Right hindlimb (tissue), 1 donor: ENCODE measurements at regions not wholly inside any gene's neighbourhood (a gene's known extent, or its start where the extent isn't known, plus 50 kb on each side); places are given as distances from the start of the nearest gene placed in this dataset.
"Not testable (repeated sequence)": the region's sequence is repeated elsewhere in the genome, so short reads cannot be mapped to it uniquely, and the experiment has no call there.

Source experiments
- DNase-seq: peaks from one replicate; pipeline ENCODE4 v3.0.0-alpha.2; 2018

- DNase-seq = no peak
Measured at GRCh38 chr6:168255283-168255881, 64.2 kb downstream of the DACT2 start.

- peak; percentile 16 for DNase-seq
Measured at GRCh38 chr6:168252267-168252666, 67.3 kb downstream of the DACT2 start.

- DNase-seq = peak; percentile 15
Measured at GRCh38 chr6:168250250-168250649, 69.3 kb downstream of the DACT2 start.

- DNase-seq = no peak
Measured at GRCh38 chr6:168249746-168250145, 69.8 kb downstream of the DACT2 start.

- peak; percentile 8 for DNase-seq
Measured at GRCh38 chr6:168248148-168248620, 71.4 kb downstream of the DACT2 start.

- DNase-seq = peak; percentile 76
Measured at GRCh38 chr6:168247443-168248147, 72.0 kb downstream of the DACT2 start.

- no peak for DNase-seq
Measured at GRCh38 chr6:168244961-168245551, 74.5 kb downstream of the DACT2 start.

- peak; percentile 15 for DNase-seq
Measured at GRCh38 chr6:168243812-168244376, 75.7 kb downstream of the DACT2 start.

GRCh38 chr6:168242940-168243225 lies 76.7 kb downstream of the DACT2 start:
- peak; percentile 13 for DNase-seq

GRCh38 chr6:168242111-168242939 lies 77.3 kb downstream of the DACT2 start:
- peak; percentile 6 for DNase-seq

- DNase-seq = no peak
Measured at GRCh38 chr6:168240160-168240559, 79.4 kb downstream of the DACT2 start.

- DNase-seq = peak; percentile 20
Measured at GRCh38 chr6:168239044-168239773, 80.4 kb downstream of the DACT2 start.

- DNase-seq = peak; percentile 26
Measured at GRCh38 chr6:168238159-168238909, 81.2 kb downstream of the DACT2 start.

- not testable (repeated sequence) for DNase-seq
Measured at GRCh38 chr6:168233875-168234213, 85.7 kb downstream of the DACT2 start.

- no peak for DNase-seq
Measured at GRCh38 chr6:168232989-168233874, 86.3 kb downstream of the DACT2 start.

- DNase-seq = no peak
Measured at GRCh38 chr6:168232528-168232927, 87.0 kb downstream of the DACT2 start.

GRCh38 chr6:168232062-168232461 lies 87.5 kb downstream of the DACT2 start:
- no peak for DNase-seq

- DNase-seq = peak; percentile 6
Measured at GRCh38 chr6:168231393-168231957, 88.1 kb downstream of the DACT2 start.

- DNase-seq = no peak
Measured at GRCh38 chr6:168229368-168229752, 90.2 kb downstream of the DACT2 start.

GRCh38 chr6:168228676-168229367 lies 90.8 kb downstream of the DACT2 start:
- no peak for DNase-seq
